Suppressor macrophage treated with lipopolysaccharide for 4 hours (primary cell): ENCODE measurements at regions not wholly inside any gene's neighbourhood (a gene's known extent, or its start where the extent isn't known, plus 50 kb on each side); places are given as distances from the start of the nearest gene placed in this dataset.
"Not testable (repeated sequence)": the region's sequence is repeated elsewhere in the genome, so short reads cannot be mapped to it uniquely, and the experiment has no call there.

ENCODE experiments used
- DNase-seq: peaks from one replicate; pipeline ENCODE4 v3.0.0-alpha.2; 2020

DNA sequence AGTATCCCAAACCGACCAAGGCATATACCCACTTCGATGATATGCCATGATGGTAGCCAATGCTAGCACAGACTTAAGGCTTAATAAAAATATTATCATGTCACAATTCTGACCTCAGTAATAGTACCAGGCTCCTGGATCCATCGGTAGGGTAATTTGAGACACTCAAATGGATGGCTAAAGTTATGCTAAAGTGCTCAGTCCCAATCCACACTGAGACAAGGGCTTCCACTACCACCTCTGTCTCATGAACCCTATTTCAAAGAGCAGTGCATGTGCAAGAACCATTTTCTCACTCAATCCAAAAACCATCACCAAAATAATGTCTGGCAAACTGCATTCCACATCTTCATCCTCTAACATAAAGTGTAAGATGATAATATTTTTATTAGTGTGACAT, 122.4 kb upstream of the KRR1 start:
- DNase-seq: no peak

- DNase-seq: no peak
Measured at GRCh38 chr12:75632442-75632841, 121.0 kb upstream of the KRR1 start.

DNA sequence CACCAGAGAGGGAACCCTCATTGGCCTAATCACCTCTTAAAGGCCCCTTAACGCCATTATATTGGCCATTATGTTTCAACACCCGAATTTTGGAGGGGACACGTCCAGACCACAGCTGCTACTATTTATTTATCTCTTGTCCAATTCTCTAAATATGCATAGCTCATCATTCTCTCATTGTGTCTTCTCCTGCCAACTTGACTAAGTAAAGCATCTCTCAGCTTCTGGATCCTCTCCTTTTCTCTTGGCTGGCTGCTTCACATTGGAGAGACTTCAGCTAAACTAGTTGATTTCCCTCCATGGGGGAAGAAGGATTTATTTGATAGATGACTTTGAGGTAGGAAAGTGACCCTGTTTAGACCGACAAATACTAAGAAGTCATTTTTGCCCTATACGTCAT, 120.4 kb upstream of the KRR1 start:
- DNase-seq: no peak

DNA sequence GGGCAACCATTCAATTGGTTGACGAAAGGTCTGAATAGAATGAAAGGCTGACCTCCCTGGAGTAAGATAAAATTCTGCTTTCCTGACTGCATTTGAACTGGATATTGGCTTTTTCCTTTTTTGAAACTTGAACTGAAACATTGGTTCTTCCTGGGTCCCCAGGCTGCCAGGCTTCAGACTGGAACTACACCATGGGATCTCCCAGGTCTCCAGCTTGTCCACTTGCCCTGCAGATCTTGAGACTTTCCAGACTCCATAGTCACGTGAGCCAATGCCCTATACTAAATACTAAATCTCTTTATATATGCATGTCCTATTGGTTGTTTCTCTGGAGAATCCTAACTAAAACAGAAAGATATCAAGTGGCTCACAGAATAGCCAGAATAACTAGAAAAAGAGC, 118.7 kb upstream of the KRR1 start:
- DNase-seq: no peak

- no peak for DNase-seq
Measured at GRCh38 chr12:75628916-75629315, 117.5 kb upstream of the KRR1 start.

GRCh38 chr12:75628511-75628910, 117.1 kb upstream of the KRR1 start:
- no peak for DNase-seq

GRCh38 chr12:75623631-75624154, 112.3 kb upstream of the KRR1 start:
- no peak for DNase-seq

DNA sequence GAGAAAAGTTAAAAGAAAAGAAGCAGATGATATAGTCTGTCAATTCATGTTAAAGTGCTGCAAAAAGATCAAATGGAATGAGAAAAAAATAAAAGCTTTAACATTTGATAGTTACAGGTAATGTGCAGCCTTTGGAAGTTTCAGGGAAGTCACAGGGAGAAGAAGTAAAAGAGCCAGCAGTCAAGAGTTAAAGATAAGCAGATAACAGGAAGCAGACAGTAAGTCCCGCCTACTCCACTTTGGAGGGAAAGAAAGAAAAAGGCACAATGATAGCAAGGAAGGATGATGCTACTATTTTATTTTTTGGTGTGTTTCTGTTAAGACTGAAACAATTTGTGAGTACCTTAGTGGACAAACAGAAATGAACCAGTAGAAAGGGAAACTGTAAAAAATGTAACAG, 111.1 kb upstream of the KRR1 start:
- no peak for DNase-seq

- not testable (repeated sequence) for DNase-seq
Measured at GRCh38 chr12:75614396-75614795, 103.0 kb upstream of the KRR1 start.

DNA sequence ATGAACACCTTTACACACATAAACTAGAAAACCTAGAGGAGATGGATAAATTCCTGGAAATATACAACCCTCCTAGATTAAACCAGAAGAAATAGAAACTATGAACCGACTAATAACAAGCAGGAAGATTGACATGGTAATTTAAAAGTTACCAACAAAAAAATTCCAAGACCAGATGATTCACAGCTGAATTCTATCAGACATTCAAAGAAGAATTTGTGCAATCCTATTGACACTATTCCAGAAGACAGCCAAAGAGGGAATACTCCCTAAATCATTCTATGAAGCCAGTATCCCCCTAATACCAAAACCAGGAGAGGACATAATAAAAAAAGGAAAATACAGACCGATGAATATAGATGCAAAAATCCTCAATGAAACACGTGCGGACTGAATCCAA, 102.6 kb upstream of the KRR1 start:
- no peak for DNase-seq

DNA sequence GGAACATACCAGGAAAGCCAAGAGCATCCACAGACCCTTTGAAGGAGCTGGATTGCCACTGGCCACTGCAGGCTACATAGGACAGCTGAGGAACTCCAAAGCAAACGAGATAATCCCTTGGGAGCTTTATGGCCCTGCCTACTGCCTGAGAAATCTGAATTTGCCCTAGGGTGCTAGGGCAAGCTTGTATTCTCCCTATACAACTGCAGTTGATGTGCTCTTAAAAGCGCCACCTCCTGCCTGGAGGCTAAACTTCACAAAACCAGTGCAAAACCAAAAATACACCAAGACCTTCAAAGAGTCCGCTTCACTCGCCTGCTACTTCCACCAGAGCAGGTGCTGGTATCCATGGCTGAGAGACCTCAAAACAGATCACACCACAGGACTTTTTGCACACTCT, 99.6 kb upstream of the KRR1 start:
- no peak for DNase-seq

- no peak for DNase-seq
Measured at GRCh38 chr12:75606956-75607355, 95.5 kb upstream of the KRR1 start.

DNA sequence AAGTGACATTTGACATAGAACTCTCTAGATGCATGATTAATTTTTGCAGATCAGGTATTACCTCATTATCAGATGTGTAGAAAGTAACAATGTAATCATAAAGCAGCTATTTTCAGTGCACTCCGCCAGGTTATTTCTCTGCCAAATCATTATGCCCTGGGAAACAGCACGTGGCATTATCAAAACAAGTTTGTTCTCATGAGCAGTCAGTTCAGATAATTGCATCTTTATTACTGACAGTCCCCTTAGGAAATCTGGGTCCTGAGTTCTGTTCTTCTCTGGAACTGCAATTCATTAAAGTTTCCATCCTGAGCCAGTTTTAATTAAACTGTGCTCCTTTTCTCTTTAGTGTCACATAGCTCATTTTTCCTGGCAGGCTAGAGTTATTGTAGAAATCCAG, 94.7 kb upstream of the KRR1 start:
- no peak for DNase-seq

DNA sequence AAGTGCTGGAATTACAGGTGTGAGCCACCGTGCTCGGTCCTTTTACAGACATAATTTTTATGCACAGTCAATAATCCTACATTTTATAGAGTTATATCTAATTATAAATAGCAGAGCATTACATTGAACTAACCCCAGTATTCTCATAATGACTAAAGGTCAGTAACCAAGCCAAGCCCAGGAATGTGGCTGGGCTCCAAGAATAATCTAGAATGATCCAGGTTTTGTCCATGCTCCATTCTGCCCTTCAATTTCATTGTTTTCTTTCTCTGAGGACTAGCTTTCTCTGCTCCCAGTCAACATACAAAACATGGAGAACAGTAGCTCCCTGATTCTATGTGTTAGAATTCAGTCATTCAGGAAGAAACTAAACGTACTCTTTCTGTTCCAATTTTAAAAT, 92.1 kb upstream of the KRR1 start:
- no peak for DNase-seq

GRCh38 chr12:75602106-75602505, 90.7 kb upstream of the KRR1 start:
- no peak for DNase-seq

DNA sequence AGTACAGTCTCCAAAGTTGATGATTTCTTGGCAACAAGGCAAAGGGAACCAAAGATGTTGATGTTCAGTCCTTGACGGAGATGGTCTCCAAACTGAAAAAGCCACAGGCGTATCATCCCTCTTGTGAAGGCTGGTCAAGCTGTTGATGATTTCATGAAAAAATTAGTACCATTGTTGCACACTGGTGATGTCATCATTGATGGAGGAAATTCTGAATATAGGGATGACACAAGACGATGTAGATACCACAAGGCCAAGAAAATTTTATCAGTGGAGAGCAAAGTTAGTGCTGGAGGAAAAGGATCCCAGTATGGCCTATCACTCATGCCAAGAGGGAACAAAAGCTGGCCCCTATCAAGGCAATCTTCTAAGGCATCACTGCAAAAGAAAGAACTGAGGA, 88.7 kb upstream of the KRR1 start:
- DNase-seq: no peak

DNA sequence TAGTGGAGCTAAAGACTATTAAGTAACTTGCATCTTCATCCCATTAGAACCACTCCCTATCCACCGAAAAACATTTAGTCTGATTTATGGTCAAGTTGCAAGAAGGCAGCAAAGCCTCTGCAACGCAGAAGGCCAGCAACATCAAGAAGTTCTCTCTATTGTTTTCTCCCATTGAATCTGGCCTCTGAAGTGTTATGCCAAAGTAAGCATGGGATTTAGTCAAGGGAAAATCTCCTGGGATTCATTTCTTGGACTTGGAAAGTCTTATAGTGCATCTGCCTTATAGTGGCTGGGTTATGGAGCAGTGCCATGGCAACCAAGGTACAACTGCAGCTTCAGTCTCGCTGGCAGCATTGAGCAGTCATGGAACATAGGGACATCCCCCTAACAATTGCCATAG, 87.7 kb upstream of the KRR1 start:
- DNase-seq: no peak

- no peak for DNase-seq
Measured at GRCh38 chr12:75596406-75596805, 85.0 kb upstream of the KRR1 start.

GRCh38 chr12:75592638-75593335, 81.4 kb upstream of the KRR1 start:
- DNase-seq: no peak

DNA sequence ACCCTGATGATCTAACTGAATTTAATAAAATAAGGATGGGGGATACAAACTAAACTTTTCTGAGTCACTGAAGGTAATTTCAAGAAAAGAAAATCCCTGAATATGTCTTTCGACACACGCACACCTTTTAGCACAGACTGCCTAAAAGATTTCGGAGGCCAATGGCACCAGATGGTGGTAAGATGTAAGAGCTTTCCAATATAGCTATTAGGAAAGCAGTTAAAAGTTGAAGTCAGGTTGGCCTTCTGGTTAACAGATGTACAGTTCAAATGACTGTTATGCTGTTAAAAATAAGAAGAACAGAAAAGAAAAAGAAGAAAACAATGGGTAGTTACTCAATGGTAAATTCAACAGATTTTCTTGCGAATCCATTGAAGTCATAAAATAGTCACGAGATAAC, 80.7 kb upstream of the KRR1 start:
- no peak for DNase-seq

DNA sequence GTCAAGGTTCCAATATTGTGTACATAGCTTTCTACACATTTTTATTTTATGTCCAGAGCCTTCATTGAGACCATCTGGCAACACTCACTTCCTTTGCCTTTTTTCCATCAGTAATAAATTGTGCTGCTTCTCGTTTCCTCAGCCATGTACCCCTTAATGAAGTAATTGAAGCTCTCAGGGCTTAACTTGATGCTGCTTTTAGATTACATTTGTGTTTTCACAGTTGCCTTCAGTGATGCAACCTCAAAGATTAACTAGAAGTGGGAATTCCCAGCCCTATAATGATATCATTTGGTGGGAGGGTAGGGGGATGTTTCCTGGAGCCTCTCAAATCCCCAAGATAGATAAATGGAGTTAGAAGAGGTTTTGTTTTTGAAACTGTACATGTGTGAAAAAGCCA, 80.2 kb upstream of the KRR1 start:
- no peak for DNase-seq

DNA sequence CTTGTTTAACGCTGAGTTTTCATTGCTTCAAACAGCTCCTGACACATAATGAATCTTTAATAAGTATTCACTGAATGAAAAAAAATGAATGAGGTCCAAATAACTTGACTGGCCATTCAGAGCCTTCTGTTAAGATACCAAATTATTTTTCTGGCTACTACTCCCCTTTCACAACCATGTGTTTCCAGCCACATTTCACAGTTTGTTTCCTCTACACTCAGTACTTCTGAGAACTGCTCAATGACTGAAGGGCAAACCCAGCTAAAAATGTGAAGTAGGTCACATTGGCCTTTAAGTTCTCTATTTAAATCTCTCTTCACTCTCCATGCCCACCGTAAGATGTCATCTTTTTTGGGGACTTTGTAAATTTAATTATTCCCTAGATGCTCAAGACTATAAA, 78.4 kb upstream of the KRR1 start:
- DNase-seq: no peak

DNA sequence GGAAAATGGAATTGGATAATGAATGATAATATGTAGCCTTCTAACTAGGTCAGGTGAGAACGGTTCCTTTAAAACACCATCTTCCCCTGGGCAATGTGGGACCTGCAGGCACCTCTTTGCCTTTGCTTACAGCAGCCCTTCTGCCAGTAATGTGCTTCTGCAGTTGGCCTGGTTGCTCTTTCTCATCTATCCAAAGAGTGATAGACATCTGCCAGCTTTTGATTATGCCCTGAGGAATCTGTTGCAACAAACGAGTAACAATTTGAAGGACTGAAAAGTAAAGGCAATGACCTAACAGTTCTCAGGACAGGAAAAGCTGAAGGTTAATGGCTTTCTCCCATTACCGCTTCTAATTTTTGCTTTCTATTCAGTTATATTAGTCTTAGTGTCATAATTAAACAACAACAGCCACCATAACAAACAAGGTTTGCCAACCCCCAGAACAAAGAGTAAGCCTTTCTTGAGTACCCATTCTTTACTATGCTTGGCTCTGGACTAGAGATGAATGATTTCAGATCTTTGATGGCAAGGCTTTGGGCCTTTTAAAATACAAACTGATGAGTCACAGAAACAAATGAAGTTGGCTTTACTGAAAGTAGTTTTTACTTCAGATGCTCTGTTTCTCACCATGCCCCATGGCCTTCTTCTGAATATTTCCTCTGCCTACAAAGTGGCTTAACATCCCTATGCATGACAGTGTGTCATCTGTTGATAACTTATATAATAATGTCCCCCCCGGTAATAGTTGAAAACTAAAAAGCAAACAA, 76.1 kb upstream of the KRR1 start:
- DNase-seq: no peak

GRCh38 chr12:75585330-75585729, 73.9 kb upstream of the KRR1 start:
- no peak for DNase-seq

- DNase-seq: no peak
Measured at GRCh38 chr12:75583355-75583754, 71.9 kb upstream of the KRR1 start.
